HepG2 (cell line): ENCODE measurements at regions not wholly inside any gene's neighbourhood (a gene's known extent, or its start where the extent isn't known, plus 50 kb on each side); places are given as distances from the start of the nearest gene placed in this dataset.

ENCODE experiments used
- ATAC-seq: fragments of 200-7000 bp; cut with Tn5 transposase; 3 replicates; pipeline ENCODE4 v1.9.1; 2020; ENCODE audit warnings: mild to moderate bottlenecking, moderate library complexity
- BruUV-seq: library from RNA; stranded (reverse); fragments of 400-500 nt; replicated peaks from 2 replicates; lab custom pipeline; 2021; lab: Mats Ljungman, UMichigan
- CTCF ChIA-PET: fragments of 300-600 bp; formaldehyde crosslinking; extraction: SDS; loops from one replicate; lab custom pipeline; 2021; ENCODE audit warnings: low total read pairs, inconsistent platforms, low intra/inter-chr PET ratio; lab: Yijun Ruan, JAX
- POLR2A ChIA-PET: fragments of 350-600 bp; sonication (Branson Sonifier 250); formaldehyde crosslinking; loops from one replicate; lab custom pipeline; 2020; ENCODE audit warnings: antibody characterized with exemption, inconsistent platforms; lab: Yijun Ruan, JAX
- DNase-seq: peaks from one replicate; pipeline ENCODE4 v3.0.0-alpha.2; 2015; ENCODE audit warnings: low spot score
- FAIRE-seq: peaks from 3 replicates; lab custom pipeline; 2011; peaks lifted over from hg19 to GRCh38; lab: Jason Lieb, UNC
- H2AFZ ChIP-seq: one replicate; pipeline ENCODE4 v1.6.1; 2011; ENCODE audit warnings: low read length, inconsistent platforms
- H3K27ac ChIP-seq: fragments of 300-600 bp; 3 replicates; pipeline ENCODE4 v1.8.0; 2011; ENCODE audit warnings: mixed run types, mild to moderate bottlenecking, mixed read lengths, low read length, inconsistent platforms; ENCODE audit not compliant: insufficient read depth; ENCODE audit errors: extremely low read length
- H3K27me3 ChIP-seq, 2 experiments: fragments of 200-600 bp in 1 of 2; 2 replicates in 1 of 2; 3 replicates in 1 of 2; pipeline versions ENCODE4 v1.6.0 to v1.8.0; 2011; ENCODE audit warnings: low read length in 2 of 2, mild to moderate bottlenecking in 2 of 2, moderate library complexity in 2 of 2, inconsistent platforms in 1 of 2; ENCODE audit not compliant: insufficient read depth in 2 of 2, control insufficient read depth in 1 of 2
- H3K36me3 ChIP-seq, 2 experiments: fragments of 200-600 bp in 1 of 2; replicated peaks in 1 of 2; 2 replicates in 1 of 2; 3 replicates in 1 of 2; pipeline versions ENCODE4 v1.5.1 to v1.8.0; 2011; ENCODE audit warnings: low read length in 2 of 2, inconsistent platforms in 1 of 2; ENCODE audit not compliant: insufficient read depth in 2 of 2, control insufficient read depth in 1 of 2
- H3K4me1 ChIP-seq: 2 replicates; pipeline ENCODE4 v1.5.1; 2012; ENCODE audit warnings: low read length, inconsistent platforms; ENCODE audit not compliant: insufficient read depth
- H3K4me2 ChIP-seq: 2 replicates; pipeline ENCODE4 v1.6.0; 2011; ENCODE audit warnings: low read depth, low read length, inconsistent platforms
- H3K4me3 ChIP-seq, 3 experiments: fragments of 200-600 bp in 1 of 3; sonication (generic), shearing (Covaris generic) in 1 of 3; replicated peaks in 1 of 3; 2 replicates each; pipeline ENCODE4 v1.5.1; 2011 to 2016; ENCODE audit warnings: low read length in 3 of 3, inconsistent platforms in 2 of 3, low read depth in 2 of 3, mild to moderate bottlenecking in 2 of 3, control low read depth in 1 of 3, mixed read lengths in 1 of 3; ENCODE audit not compliant: insufficient read depth in 1 of 3
- H3K79me2 ChIP-seq: one replicate; pipeline ENCODE4 v1.6.1; 2011; ENCODE audit warnings: low read length, inconsistent platforms; ENCODE audit not compliant: insufficient read depth
- H3K9ac ChIP-seq: 2 replicates; pipeline ENCODE4 v1.6.0; 2011; ENCODE audit warnings: mild to moderate bottlenecking, low read depth, low read length, inconsistent platforms; ENCODE audit not compliant: insufficient read depth
- H3K9me3 ChIP-seq: 2 replicates; pipeline ENCODE4 v1.5.1; 2012; ENCODE audit warnings: mild to moderate bottlenecking, low read length
- H4K20me1 ChIP-seq: 2 replicates; pipeline ENCODE4 v1.6.0; 2011; ENCODE audit warnings: inconsistent platforms, mild to moderate bottlenecking, low read length, moderate library complexity; ENCODE audit not compliant: insufficient read depth
- AKNA ChIP-seq: sonication (generic); formaldehyde crosslinking; IDR thresholded peaks from 2 replicates; pipeline ENCODE4 v1.4.0; 2020; ENCODE audit warnings: missing genetic modification reagents, borderline replicate concordance
- ASH2L ChIP-seq: fragments of 300-600, 200-600 bp; sonication (generic); IDR thresholded peaks from 2 replicates; pipeline ENCODE4 v1.7.0; 2017; ENCODE audit warnings: low read depth, mild to moderate bottlenecking, moderate library complexity, mixed read lengths, low read length; ENCODE audit not compliant: insufficient read length
- ERF ChIP-seq: IDR thresholded peaks from 2 replicates; pipeline ENCODE4 v1.6.1; 2018; ENCODE audit warnings: missing biosample characterization, missing genetic modification reagents
- FOXK2 ChIP-seq: fragments of 450-650 bp; IDR thresholded peaks from 2 replicates; pipeline ENCODE4 v1.6.1; 2016
- FOXO1 ChIP-seq: sonication (generic); formaldehyde crosslinking; IDR thresholded peaks from 2 replicates; pipeline ENCODE4 v1.4.0; 2020; ENCODE audit warnings: missing genetic modification reagents
- MIER2 ChIP-seq: IDR thresholded peaks from 2 replicates; pipeline ENCODE4 v1.6.1; 2016; ENCODE audit warnings: missing biosample characterization, missing genetic modification reagents
- NR2F1 ChIP-seq, 2 experiments: fragments of 450-650 bp in 1 of 2; formaldehyde crosslinking in 1 of 2; IDR thresholded peaks; 2 replicates each; pipeline versions ENCODE4 v1.5.0 to v1.6.1; 2016 to 2020; ENCODE audit warnings: mild to moderate bottlenecking in 1 of 2, missing compliant biosample characterization in 1 of 2, missing genetic modification reagents in 1 of 2, moderate library complexity in 1 of 2
- PATZ1 ChIP-seq: sonication (generic); formaldehyde crosslinking; IDR thresholded peaks from 2 replicates; pipeline ENCODE4 v1.4.0; 2020; ENCODE audit warnings: missing genetic modification reagents
- TBX2 ChIP-seq: sonication (generic); formaldehyde crosslinking; IDR thresholded peaks from 2 replicates; pipeline ENCODE4 v1.5.0; 2020; ENCODE audit warnings: missing genetic modification reagents, mild to moderate bottlenecking, borderline replicate concordance
- TBX3 ChIP-seq: fragments of 450-650 bp; IDR thresholded peaks from 2 replicates; pipeline ENCODE4 v1.6.1; 2017; ENCODE audit warnings: antibody characterized with exemption, mild to moderate bottlenecking, inconsistent platforms, borderline replicate concordance
- U2AF2 ChIP-seq: fragments of 200-400 bp; formaldehyde crosslinking; IDR thresholded peaks from 2 replicates; pipeline ENCODE4 v1.6.1; 2017; ENCODE audit warnings: low read depth, mild to moderate bottlenecking, low read length
- ZNF644 ChIP-seq: IDR thresholded peaks from 2 replicates; pipeline ENCODE4 v1.6.1; 2016; ENCODE audit warnings: low read depth
- ZSCAN22 ChIP-seq: sonication (generic); formaldehyde crosslinking; IDR thresholded peaks from 2 replicates; pipeline ENCODE4 v1.4.0; 2020; ENCODE audit warnings: mild to moderate bottlenecking, missing genetic modification reagents
- WGBS: methylation state at CpG from one replicate; pipeline ENCODE4 v1.1.6; 2017; ENCODE audit warnings: low lambda C conversion rate; 5-methylcytosine and 5-hydroxymethylcytosine counted together
- in situ Hi-C: cut with HindIII; loops from 2 replicates; pipeline ENCODE4 v1.10.0; 2017; ENCODE audit warnings: low pct_unique_long_range_greater_than_20kb; ENCODE audit not compliant: extremely low pct_ligation_motif_present
- intact Hi-C: fragments of 100-400 bp; cut with micrococcal nuclease; formaldehyde crosslinking; loops from one replicate; pipeline ENCODE4 v1.10.0; 2022; ENCODE audit not compliant: unreplicated experiment

DNA sequence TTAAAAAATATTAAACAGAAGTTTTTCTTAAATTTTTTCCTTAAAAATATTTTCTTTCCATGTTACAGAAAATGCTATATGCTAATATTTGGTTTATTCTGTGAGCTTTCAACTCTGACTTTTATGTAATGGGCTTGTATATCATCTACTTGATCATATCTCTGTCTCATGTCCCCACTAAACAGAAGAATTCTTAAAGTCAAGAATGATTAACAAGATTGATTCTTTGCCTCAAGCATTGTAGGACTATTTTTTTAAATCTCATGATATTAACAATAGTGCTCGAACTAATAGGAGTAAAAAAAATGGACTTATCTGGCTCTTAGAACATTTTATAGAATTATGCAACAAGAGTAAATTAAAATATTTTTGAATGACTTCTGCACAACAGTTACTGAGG is 206.3 kb downstream of the C12orf50 start:
- WGBS: 0% methylated on average over 1 of the region's 1 CpG
- BruUV-seq: no TSS peak
- H3K4me3 ChIP-seq: no peak overlapping the region

More for the DNA sequence above, 206.3 kb downstream of the C12orf50 start:
- no peak overlapping the region for H3K9ac ChIP-seq
- POLR2A ChIA-PET: no interaction called here
- no peaks in the 10 kb centered on the region for H4K20me1 ChIP-seq
- H3K79me2 ChIP-seq: no peaks in the 10 kb centered on the region
- no peak for TF ChIP-seq FOXO1 (CRISPR knock-in tag)
- no peak for TF ChIP-seq ASH2L
- TF ChIP-seq ZNF644: no peak
- no peak for TF ChIP-seq PATZ1
- no peak for TF ChIP-seq TBX2 (CRISPR knock-in tag)
- TF ChIP-seq MIER2 (CRISPR knock-in tag): no peak
- no peak for TF ChIP-seq FOXK2
- no peak for TF ChIP-seq U2AF2
- TF ChIP-seq ZSCAN22 (CRISPR knock-in tag): no peak
- TF ChIP-seq NR2F1 (CRISPR knock-in tag; IDR thresholded peaks at IDR 0.05): no peak
- TF ChIP-seq AKNA (CRISPR knock-in tag): no peak
- TF ChIP-seq TBX3: no peak
- no peak for TF ChIP-seq ERF (CRISPR knock-in tag)
- CTCF ChIA-PET: no interaction called here
- no peak overlapping the region for H3K27ac ChIP-seq
- FAIRE-seq (no peak), DNase-seq (no peak), ATAC-seq (no peak)
- no peaks in the 10 kb centered on the region for H3K27me3 ChIP-seq
- no peaks in the 10 kb centered on the region for H3K36me3 ChIP-seq
- H3K9me3 ChIP-seq: no peaks in the 10 kb centered on the region
- H3K4me2 ChIP-seq: no peak overlapping the region
- no peak overlapping the region for H2AFZ ChIP-seq
- no peaks in the 10 kb centered on the region for H3K4me1 ChIP-seq
- in situ Hi-C loops (no loop called here), intact Hi-C loops (no loop called here)
